GM12874 (cell line): ENCODE measurements at regions not wholly inside any gene's neighbourhood (a gene's known extent, or its start where the extent isn't known, plus 50 kb on each side); places are given as distances from the start of the nearest gene placed in this dataset.

ENCODE experiments used
- CTCF ChIP-seq: IDR thresholded peaks from 2 replicates; pipeline ENCODE4 v1.5.1; 2011; ENCODE audit warnings: low read depth, mild to moderate bottlenecking, control low read depth, low read length, moderate library complexity; ENCODE audit not compliant: insufficient read depth

GRCh38 chr12:72747111-72747849, 475.1 kb downstream of the TRHDE start:
- TF ChIP-seq CTCF: no peak

DNA sequence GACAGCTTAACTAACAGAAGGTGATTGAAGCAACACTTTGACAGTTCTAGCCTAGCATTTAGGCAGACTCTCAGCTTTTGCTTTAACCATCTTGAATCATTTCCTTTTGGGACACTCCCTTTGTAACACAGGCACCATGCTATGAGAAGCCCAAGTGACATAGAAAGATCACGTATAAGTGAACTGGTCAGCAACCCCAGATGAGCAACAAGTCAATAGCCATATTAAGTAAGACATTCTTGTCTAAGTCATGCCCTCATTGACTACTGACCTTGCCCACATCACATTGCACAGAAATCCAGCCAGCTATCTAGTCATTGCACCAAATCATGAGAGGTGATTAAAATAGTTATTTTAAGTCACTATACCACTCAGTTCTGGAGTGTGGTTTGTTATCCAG, 476.8 kb downstream of the TRHDE start:
- TF ChIP-seq CTCF: no peak

GRCh38 chr12:72753571-72753970, 481.4 kb downstream of the TRHDE start:
- no peak for TF ChIP-seq CTCF

- no peak for TF ChIP-seq CTCF
These were observed 494.3 kb downstream of the TRHDE start for GRCh38 chr12:72766517-72766916.

DNA sequence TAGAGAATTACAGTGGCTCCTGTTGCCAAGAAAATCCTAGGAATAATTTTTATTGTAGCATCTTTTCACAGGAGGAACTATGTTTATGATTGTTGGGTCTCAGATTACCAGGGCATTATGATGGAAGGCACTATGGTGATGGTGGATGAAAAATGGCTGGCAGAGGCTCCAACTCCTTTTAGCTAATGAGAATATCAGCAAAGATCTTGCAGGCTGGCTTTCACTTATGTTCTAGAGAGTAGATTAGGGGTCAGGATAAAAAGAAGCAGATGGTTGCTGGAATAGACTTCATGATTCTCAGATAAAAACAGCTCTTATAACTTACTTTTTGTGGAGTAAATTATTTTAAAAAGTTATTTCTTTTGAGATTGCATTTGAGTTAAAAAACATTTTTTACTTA, 501.9 kb downstream of the TRHDE start:
- no peak for TF ChIP-seq CTCF

DNA sequence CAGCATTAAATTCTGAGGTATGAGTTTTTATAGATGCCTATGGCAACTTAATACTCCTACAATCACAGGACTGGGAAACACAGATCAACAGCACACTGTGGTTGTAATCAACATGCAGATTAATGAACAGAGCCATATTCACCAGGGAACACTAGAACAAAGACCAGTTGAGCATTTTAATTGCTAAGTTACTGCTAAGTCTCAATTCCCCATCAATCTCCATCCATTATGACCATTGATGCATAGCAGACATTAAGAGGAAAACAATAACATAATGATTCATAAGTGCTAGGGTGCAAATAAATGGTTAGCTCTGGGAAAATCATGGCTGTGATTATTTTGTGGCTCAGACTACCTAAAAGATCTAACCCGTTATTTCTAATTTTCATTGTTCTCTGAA, 505.6 kb downstream of the TRHDE start:
- no peak for TF ChIP-seq CTCF

- no peak for TF ChIP-seq CTCF
These were observed 518.1 kb downstream of the TRHDE start for GRCh38 chr12:72790273-72790672.
